ENCODE measurements at regions not wholly inside any gene's neighbourhood (a gene's known extent, or its start where the extent isn't known, plus 50 kb on each side); places are given as distances from the start of the nearest gene placed in this dataset.

- no peak for DNase-seq (ENCODE audit: low read depth)
- H3K4me3 ChIP-seq (ENCODE audit: low read depth, low read length) = no peak overlapping the region
- TF ChIP-seq, protein P1, sequence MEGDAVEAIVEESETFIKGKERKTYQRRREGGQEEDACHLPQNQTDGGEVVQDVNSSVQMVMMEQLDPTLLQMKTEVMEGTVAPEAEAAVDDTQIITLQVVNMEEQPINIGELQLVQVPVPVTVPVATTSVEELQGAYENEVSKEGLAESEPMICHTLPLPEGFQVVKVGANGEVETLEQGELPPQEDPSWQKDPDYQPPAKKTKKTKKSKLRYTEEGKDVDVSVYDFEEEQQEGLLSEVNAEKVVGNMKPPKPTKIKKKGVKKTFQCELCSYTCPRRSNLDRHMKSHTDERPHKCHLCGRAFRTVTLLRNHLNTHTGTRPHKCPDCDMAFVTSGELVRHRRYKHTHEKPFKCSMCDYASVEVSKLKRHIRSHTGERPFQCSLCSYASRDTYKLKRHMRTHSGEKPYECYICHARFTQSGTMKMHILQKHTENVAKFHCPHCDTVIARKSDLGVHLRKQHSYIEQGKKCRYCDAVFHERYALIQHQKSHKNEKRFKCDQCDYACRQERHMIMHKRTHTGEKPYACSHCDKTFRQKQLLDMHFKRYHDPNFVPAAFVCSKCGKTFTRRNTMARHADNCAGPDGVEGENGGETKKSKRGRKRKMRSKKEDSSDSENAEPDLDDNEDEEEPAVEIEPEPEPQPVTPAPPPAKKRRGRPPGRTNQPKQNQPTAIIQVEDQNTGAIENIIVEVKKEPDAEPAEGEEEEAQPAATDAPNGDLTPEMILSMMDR (IDR thresholded peaks at IDR 0.05; ENCODE audit: low read depth, low read length, missing control alignments) = no peak
These were observed 700.1 kb downstream of the QKI start for GRCh38 chr6:164114651-164115050.

- TF ChIP-seq, protein P1 (IDR thresholded peaks at IDR 0.05; ENCODE audit: low read depth, low read length, missing control alignments) = no peak
- no peak for DNase-seq (ENCODE audit: low read depth)
- H3K4me3 ChIP-seq (ENCODE audit: low read depth, low read length) = no peak overlapping the region
These were observed 699.5 kb downstream of the QKI start for GRCh38 chr6:164114051-164114450.

DNA sequence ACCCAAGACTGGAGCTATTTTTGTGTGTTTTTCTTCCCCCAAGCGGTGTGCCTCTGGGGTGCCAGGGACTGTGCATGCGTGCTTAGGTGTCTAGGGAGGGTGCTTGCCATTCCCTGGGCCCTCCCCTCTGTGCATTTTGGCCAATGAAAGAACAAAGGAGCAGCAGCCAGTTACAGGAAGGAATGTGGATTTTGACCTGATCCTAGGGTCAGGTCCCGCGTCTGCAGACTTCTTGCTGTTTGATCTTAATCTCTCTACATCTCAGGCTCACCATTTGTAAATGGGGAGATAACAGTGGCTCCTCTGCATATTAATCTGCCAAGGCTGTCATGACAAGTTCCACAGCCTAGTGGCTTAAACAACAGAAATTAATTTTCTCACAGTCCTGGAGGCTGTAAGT lies 699.1 kb downstream of the QKI start:
- TF ChIP-seq, protein P1 (IDR thresholded peaks at IDR 0.05; ENCODE audit: low read depth, low read length, missing control alignments) = no peak
- no peak overlapping the region for H3K4me3 ChIP-seq (ENCODE audit: low read depth, low read length)
- no peak for DNase-seq (ENCODE audit: low read depth)

DNA sequence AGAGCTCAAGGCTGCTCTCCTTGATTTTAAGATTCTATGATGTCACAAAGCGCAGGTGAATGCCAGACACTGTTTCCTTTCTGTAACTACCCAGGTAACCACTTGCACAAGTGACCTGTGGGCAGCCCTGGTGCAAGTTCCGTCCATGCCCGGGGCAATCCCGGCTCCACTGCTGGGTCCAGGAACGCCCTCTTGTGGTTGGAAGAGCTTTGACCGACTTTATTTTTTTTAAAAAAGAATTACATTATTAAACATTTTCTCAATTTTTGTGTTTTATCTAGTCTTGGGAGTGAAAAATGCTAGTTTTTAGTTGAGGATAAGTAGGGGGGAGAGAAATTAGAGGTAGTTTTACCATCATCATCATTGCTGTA lies 695.2 kb downstream of the QKI start:
- DNase-seq (ENCODE audit: low read depth) = no peak
- no peak overlapping the region for H3K4me3 ChIP-seq (ENCODE audit: low read depth, low read length)

GRCh38 chr6:164108869-164109769 lies 694.6 kb downstream of the QKI start:
- TF ChIP-seq, protein P1 (IDR thresholded peaks at IDR 0.05; ENCODE audit: low read depth, low read length, missing control alignments) = no peak
- no peak overlapping the region for H3K4me3 ChIP-seq (ENCODE audit: low read depth, low read length)
- no peak for DNase-seq (ENCODE audit: low read depth)

More for the DNA sequence above, 695.2 kb downstream of the QKI start:
- TF ChIP-seq, protein P1 (IDR thresholded peaks at IDR 0.05; ENCODE audit: low read depth, low read length, missing control alignments) = peak; percentile 24

- TF ChIP-seq, protein P1 (IDR thresholded peaks at IDR 0.05; ENCODE audit: low read depth, low read length, missing control alignments) = no peak
- H3K4me3 ChIP-seq (ENCODE audit: low read depth, low read length) = no peak overlapping the region
- DNase-seq (ENCODE audit: low read depth) = no peak
These were observed 693.6 kb downstream of the QKI start for GRCh38 chr6:164108092-164108491.

All from GM12864 (cell line).